Endothelial cell of umbilical vein (primary cell): ENCODE measurements at regions not wholly inside any gene's neighbourhood (a gene's known extent, or its start where the extent isn't known, plus 50 kb on each side); places are given as distances from the start of the nearest gene placed in this dataset.

ENCODE experiments used
- BruUV-seq: library from RNA; stranded (reverse); fragments of 400-500 nt; replicated peaks from 2 replicates; lab custom pipeline; 2021; lab: Mats Ljungman, UMichigan
- CTCF ChIA-PET: fragments of 300-600, 350-600 bp; sonication (Branson Sonifier 250); formaldehyde crosslinking; loops from one replicate; lab custom pipeline; 2021; ENCODE audit warnings: antibody characterized with exemption, inconsistent platforms; lab: Charles Lee
- POLR2A ChIA-PET: fragments of 300-600, 350-600 bp; sonication (Branson Sonifier 250); formaldehyde crosslinking; loops from one replicate; lab custom pipeline; 2021; ENCODE audit warnings: antibody characterized with exemption, inconsistent platforms; lab: Charles Lee
- DNase-seq: peaks from one replicate; pipeline ENCODE4 v3.0.0-alpha.2; 2011; ENCODE audit warnings: low read depth, low spot score
- FAIRE-seq: peaks from 2 replicates; lab custom pipeline; 2011; peaks lifted over from hg19 to GRCh38; lab: Jason Lieb, UNC
- H2AFZ ChIP-seq: 2 replicates; pipeline ENCODE4 v1.6.0; 2012; ENCODE audit warnings: low read depth, low read length, control low read depth, inconsistent platforms
- H3K27ac ChIP-seq: 2 replicates; pipeline ENCODE4 v1.5.1; 2011; ENCODE audit warnings: low read depth, mild to moderate bottlenecking, control low read depth, low read length, moderate library complexity; ENCODE audit not compliant: insufficient read depth
- H3K27me3 ChIP-seq, 2 experiments: 2 replicates each; pipeline versions ENCODE4 v1.6.0 to v1.6.1; 2011; ENCODE audit warnings: low read length in 2 of 2, mixed read lengths in 1 of 2; ENCODE audit not compliant: control insufficient read depth in 2 of 2, insufficient read depth in 2 of 2
- H3K36me3 ChIP-seq, 2 experiments: 2 replicates in 1 of 2; 3 replicates in 1 of 2; pipeline ENCODE4 v1.5.1; 2011; ENCODE audit warnings: low read length in 2 of 2, mild to moderate bottlenecking in 1 of 2, moderate library complexity in 1 of 2; ENCODE audit not compliant: control insufficient read depth in 2 of 2, insufficient read depth in 2 of 2; ENCODE audit errors: extremely low read depth in 1 of 2
- H3K4me1 ChIP-seq: 3 replicates; pipeline ENCODE4 v1.5.1; 2011; ENCODE audit warnings: mild to moderate bottlenecking, low read length; ENCODE audit not compliant: control insufficient read depth, insufficient read depth; ENCODE audit errors: extremely low read depth
- H3K4me2 ChIP-seq: 2 replicates; pipeline ENCODE4 v1.6.1; 2011; ENCODE audit warnings: low read length, control low read depth, mixed read lengths; ENCODE audit not compliant: insufficient read depth
- H3K4me3 ChIP-seq, 3 experiments: fragments of 200-600 bp in 1 of 3; sonication (generic), shearing (Covaris generic) in 1 of 3; replicated peaks in 1 of 3; 2 replicates each; pipeline ENCODE4 v1.5.1; 2011 to 2016; ENCODE audit warnings: control low read depth in 3 of 3, low read length in 3 of 3, mild to moderate bottlenecking in 2 of 3, inconsistent platforms in 1 of 3, low read depth in 1 of 3, moderate library complexity in 1 of 3; ENCODE audit not compliant: insufficient read depth in 1 of 3
- H3K79me2 ChIP-seq: 2 replicates; pipeline ENCODE4 v1.6.0; 2012; ENCODE audit warnings: low read length, inconsistent platforms; ENCODE audit not compliant: control insufficient read depth, insufficient read depth
- H3K9ac ChIP-seq: replicated peaks from 2 replicates; pipeline ENCODE3; 2011; ENCODE audit warnings: low read length, control low read depth; ENCODE audit not compliant: insufficient read depth; ENCODE audit errors: extremely low read depth
- H3K9me1 ChIP-seq: replicated peaks from 3 replicates; pipeline ENCODE4 v1.6.0; 2011; ENCODE audit warnings: mild to moderate bottlenecking, low read length; ENCODE audit not compliant: control insufficient read depth, insufficient read depth; ENCODE audit errors: extremely low read depth
- H3K9me3 ChIP-seq: replicated peaks from 2 replicates; pipeline ENCODE4 v1.5.1; 2012; ENCODE audit warnings: low read length, inconsistent platforms; ENCODE audit not compliant: control insufficient read depth, insufficient read depth
- H4K20me1 ChIP-seq: replicated peaks from 2 replicates; pipeline ENCODE3; 2011; ENCODE audit warnings: mild to moderate bottlenecking, low read length; ENCODE audit not compliant: control insufficient read depth, insufficient read depth; ENCODE audit errors: extremely low read depth
- CTCF ChIP-seq, 2 donors: IDR thresholded peaks; 1 replicate in 1 of 2; 2 replicates in 1 of 2; pipeline ENCODE4 v1.5.1; 2011; ENCODE audit warnings: low read length in 2 of 2, mild to moderate bottlenecking in 2 of 2, moderate library complexity in 2 of 2, control low read depth in 1 of 2, inconsistent platforms in 1 of 2, low read depth in 1 of 2; ENCODE audit not compliant: insufficient read depth in 1 of 2; ENCODE audit errors: extremely low read depth in 1 of 2
- EZH2 ChIP-seq: IDR thresholded peaks from 2 replicates; pipeline ENCODE4 v1.6.1; 2012; ENCODE audit warnings: borderline replicate concordance, low read depth, mild to moderate bottlenecking, moderate library complexity, low read length, inconsistent platforms; ENCODE audit not compliant: severe bottlenecking
- FOS ChIP-seq: IDR thresholded peaks from 2 replicates; pipeline ENCODE4 v1.6.1; 2011; ENCODE audit warnings: mild to moderate bottlenecking, low read length, moderate library complexity, borderline replicate concordance; ENCODE audit not compliant: insufficient read depth
- GATA2 ChIP-seq: IDR thresholded peaks from 2 replicates; pipeline ENCODE4 v1.7.0; 2011; ENCODE audit warnings: low read depth, mild to moderate bottlenecking, moderate library complexity, mixed read lengths, low read length; ENCODE audit not compliant: insufficient read length, insufficient read depth
- JUN ChIP-seq: IDR thresholded peaks from 2 replicates; pipeline ENCODE4 v1.6.1; 2011; ENCODE audit warnings: borderline replicate concordance, low read depth; ENCODE audit not compliant: insufficient read length, insufficient read depth
- MAX ChIP-seq: IDR thresholded peaks from 2 replicates; pipeline ENCODE4 v1.6.1; 2011; ENCODE audit not compliant: insufficient read depth, insufficient read length
- MYC ChIP-seq: IDR thresholded peaks from one replicate; pipeline ENCODE4 v1.6.1; 2011; ENCODE audit warnings: mild to moderate bottlenecking, low read depth, low read length
- POLR2A ChIP-seq: IDR thresholded peaks from 2 replicates; pipeline ENCODE4 v1.6.1; 2012; ENCODE audit warnings: low read depth, mild to moderate bottlenecking, control low read depth, low read length
- POLR2AphosphoS5 ChIP-seq: IDR thresholded peaks from 2 replicates; pipeline ENCODE4 v1.6.1; 2012; ENCODE audit warnings: low read depth, mild to moderate bottlenecking, control low read depth, low read length, moderate library complexity; ENCODE audit not compliant: insufficient read depth
- dilution Hi-C: fragments of 300-500 bp; cut with MboI; formaldehyde crosslinking; loops from one replicate; pipeline ENCODE4 v1.15.0; 2019; ENCODE audit warnings: low sequenced_read_pairs; ENCODE audit not compliant: extremely low pct_ligation_motif_present
- intact Hi-C: fragments of 100-400 bp; cut with micrococcal nuclease; formaldehyde crosslinking; loops from one replicate; pipeline ENCODE4 v1.10.0; 2022

- no peaks in the 10 kb centered on the region for H3K4me1 ChIP-seq
- no peaks in the 10 kb centered on the region for H3K79me2 ChIP-seq
- TF ChIP-seq MAX, result no peak
- TF ChIP-seq POLR2A, result no peak
- no peak for TF ChIP-seq CTCF (IDR thresholded peaks at IDR 0.05; ENCODE audit: extremely low read depth in 1 of 2, insufficient read depth in 1 of 2, low read depth in 1 of 2, low read length in 2 of 2)
- TF ChIP-seq FOS, result no peak
- no peak for TF ChIP-seq EZH2
- TF ChIP-seq POLR2AphosphoS5, result no peak
- no peak for TF ChIP-seq JUN
- TF ChIP-seq MYC, result no peak
- no peak for TF ChIP-seq GATA2
- dilution Hi-C loops (no loop called here), intact Hi-C loops (no loop called here)
- ChIA-PET POLR2A (no interaction called here), CTCF (no interaction called here)
- H3K4me2 ChIP-seq, result no peak overlapping the region
- H4K20me1 ChIP-seq, result no peaks in the 10 kb centered on the region
- DNase-seq, result no peak
- H3K9me1 ChIP-seq, result no peaks in the 10 kb centered on the region
- no peak overlapping the region for H3K27ac ChIP-seq
- H3K4me3 ChIP-seq, result no peak overlapping the region
- no peak overlapping the region for H3K9ac ChIP-seq
- H3K9me3 ChIP-seq, result no peaks in the 10 kb centered on the region
- no peaks in the 10 kb centered on the region for H3K27me3 ChIP-seq
- no TSS peak for BruUV-seq
- no peak overlapping the region for H2AFZ ChIP-seq
- H3K36me3 ChIP-seq, result no peaks in the 10 kb centered on the region
- no peak for FAIRE-seq
Measured at GRCh38 chr4:15333692-15334633, 93.9 kb upstream of the C1QTNF7 start.
